ENCODE measurements at regions not wholly inside any gene's neighbourhood (a gene's known extent, or its start where the extent isn't known, plus 50 kb on each side); places are given as distances from the start of the nearest gene placed in this dataset.

DNA sequence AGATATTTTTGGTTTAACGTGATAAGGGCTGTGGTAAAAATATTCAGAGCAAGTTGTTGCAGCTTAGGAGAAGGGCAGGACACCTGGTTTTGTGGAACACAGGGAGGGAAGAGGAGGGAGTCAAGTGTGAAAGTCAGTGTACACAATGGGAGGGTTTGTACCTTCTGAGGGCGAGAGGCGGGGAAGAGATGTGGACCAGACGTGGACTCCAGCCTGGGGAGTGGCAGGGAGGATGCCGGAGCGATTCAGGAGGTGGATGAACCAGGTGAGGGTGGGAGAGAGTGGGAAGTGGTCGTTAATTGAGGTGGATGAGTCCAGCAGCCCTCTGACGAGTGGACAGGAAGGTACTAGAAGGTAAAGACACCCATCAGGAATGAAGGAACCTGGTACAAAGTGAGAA is 52.2 kb upstream of the IRF2BP2 start:
- DNase-seq, result no peak

DNA sequence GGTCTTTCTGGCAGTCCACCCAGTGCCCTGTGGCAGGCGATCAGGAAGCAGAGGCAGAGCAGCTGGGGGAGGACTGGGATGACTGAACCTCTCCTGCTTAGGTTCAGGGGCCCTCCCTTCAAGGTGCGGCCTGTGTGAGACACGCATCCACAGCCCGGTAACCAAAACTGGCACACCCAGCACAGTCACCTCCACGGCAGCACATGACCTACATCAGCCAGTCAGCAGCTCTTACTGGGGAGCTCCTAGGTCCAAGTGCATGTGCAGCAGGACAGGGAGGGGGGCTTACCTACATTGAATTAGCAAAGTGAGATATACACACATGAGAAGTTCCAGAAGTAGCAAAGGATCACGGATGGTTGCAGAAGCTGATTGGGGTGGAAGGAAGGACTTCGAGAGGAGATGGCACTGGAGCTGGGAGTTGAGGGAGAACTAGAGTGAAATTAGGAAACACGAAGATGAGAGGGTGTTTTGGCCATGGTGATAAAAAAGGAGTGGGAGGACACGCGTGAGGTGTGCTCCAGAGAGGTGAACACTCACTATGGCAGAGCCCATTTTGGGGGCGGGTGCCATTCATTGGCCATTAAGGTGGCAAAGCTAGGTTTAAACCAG is 51.4 kb upstream of the IRF2BP2 start:
- intact Hi-C loops (cut with micrococcal nuclease), result no loop called here
- DNase-seq, result no peak
- ChIA-PET CTCF (no interaction called here), POLR2A (no interaction called here)
- TF ChIP-seq, protein P1, sequence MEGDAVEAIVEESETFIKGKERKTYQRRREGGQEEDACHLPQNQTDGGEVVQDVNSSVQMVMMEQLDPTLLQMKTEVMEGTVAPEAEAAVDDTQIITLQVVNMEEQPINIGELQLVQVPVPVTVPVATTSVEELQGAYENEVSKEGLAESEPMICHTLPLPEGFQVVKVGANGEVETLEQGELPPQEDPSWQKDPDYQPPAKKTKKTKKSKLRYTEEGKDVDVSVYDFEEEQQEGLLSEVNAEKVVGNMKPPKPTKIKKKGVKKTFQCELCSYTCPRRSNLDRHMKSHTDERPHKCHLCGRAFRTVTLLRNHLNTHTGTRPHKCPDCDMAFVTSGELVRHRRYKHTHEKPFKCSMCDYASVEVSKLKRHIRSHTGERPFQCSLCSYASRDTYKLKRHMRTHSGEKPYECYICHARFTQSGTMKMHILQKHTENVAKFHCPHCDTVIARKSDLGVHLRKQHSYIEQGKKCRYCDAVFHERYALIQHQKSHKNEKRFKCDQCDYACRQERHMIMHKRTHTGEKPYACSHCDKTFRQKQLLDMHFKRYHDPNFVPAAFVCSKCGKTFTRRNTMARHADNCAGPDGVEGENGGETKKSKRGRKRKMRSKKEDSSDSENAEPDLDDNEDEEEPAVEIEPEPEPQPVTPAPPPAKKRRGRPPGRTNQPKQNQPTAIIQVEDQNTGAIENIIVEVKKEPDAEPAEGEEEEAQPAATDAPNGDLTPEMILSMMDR (IDR thresholded peaks at IDR 0.05), result no peak
- Mint-ChIP-seq H3K4me1 (ENCODE audit: low read depth) (peaks cover 16% of the 10 kb centered on the region), H3K9me3 (no peaks in the 10 kb centered on the region), H3K27me3 (no peaks in the 10 kb centered on the region), H3K4me3 (no peak overlapping the region), H3K27ac (no peak overlapping the region), H3K36me3 (ENCODE audit: low read depth) (no peaks in the 10 kb centered on the region)
- no peak for ATAC-seq

More for the DNA sequence above, 52.2 kb upstream of the IRF2BP2 start:
- H3K9me3 Mint-ChIP-seq, result no peaks in the 10 kb centered on the region
- TF ChIP-seq, protein P1 (IDR thresholded peaks at IDR 0.05), result no peak
- H3K4me1 Mint-ChIP-seq (ENCODE audit: low read depth), result peaks cover 9% of the 10 kb centered on the region
- H3K27ac Mint-ChIP-seq, result no peak overlapping the region
- intact Hi-C loops (cut with micrococcal nuclease), result no loop called here
- ChIA-PET CTCF (no interaction called here), POLR2A (no interaction called here)
- H3K4me3 Mint-ChIP-seq, result no peak overlapping the region
- ATAC-seq, result no peak
- H3K27me3 Mint-ChIP-seq, result no peaks in the 10 kb centered on the region
- no peaks in the 10 kb centered on the region for H3K36me3 Mint-ChIP-seq (ENCODE audit: low read depth)

DNA sequence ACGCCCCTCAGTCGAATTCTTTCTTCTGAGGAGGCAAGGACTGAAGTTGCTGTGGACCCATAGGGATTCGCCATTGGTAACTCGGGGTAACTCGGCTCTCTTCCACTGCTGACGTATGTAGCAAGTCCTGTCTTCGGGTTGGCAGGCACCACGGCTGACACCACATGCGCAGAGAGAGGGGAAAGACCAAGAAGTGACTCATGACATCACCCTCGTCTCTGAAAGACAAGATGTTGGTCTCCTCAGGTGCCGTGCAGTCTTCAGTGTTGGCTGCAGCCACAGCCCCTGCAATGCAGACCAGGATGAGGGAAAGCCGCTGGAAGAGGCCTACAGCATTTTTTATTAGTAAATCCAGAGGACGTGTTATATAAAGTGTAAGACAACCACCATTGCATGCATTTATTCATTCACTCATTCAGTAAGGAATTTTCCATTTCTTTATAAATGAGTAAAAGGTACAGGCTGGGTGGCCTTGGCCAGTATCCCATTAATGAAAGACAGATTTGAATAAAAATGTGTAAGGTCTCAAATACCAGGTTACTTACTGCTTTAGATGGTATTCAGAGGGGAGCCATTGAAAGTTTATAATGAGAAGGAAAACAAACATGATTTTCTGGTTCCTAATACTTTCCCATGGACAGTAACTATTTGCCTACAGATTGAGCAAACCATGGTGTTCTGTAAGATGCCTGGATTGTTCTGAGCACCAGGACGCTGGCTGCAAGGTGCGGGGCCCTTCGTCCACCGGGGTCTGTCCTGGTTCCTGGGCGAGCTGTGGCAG is 50.7 kb upstream of the IRF2BP2 start:
- Mint-ChIP-seq H3K27ac (no peak overlapping the region), H3K4me1 (ENCODE audit: low read depth) (peaks cover 12% of the 10 kb centered on the region), H3K36me3 (ENCODE audit: low read depth) (no peaks in the 10 kb centered on the region), H3K27me3 (no peaks in the 10 kb centered on the region), H3K4me3 (no peak overlapping the region), H3K9me3 (no peaks in the 10 kb centered on the region)
- DNase-seq (no peak), ATAC-seq (no peak)
- POLR2A ChIA-PET, result no interaction called here
- CTCF ChIA-PET, result no interaction called here
- intact Hi-C loops (cut with micrococcal nuclease), result no loop called here
- TF ChIP-seq, protein P1 (IDR thresholded peaks at IDR 0.05), result no peak

All from activated CD8-positive, alpha-beta T cell treated with anti-CD3 and anti-CD28 coated beads for 36 hours (primary cell).